SK-N-SH treated with all-trans-retinoic acid at 6 μM for 48 hours (cell line): ENCODE measurements at regions not wholly inside any gene's neighbourhood (a gene's known extent, or its start where the extent isn't known, plus 50 kb on each side); places are given as distances from the start of the nearest gene placed in this dataset.

Source experiments
- ARNTL ChIP-seq: fragments of 450-650 bp; formaldehyde crosslinking; IDR thresholded peaks from 2 replicates; pipeline ENCODE4 v1.5.0; 2020; ENCODE audit warnings: low read depth, mild to moderate bottlenecking, moderate library complexity, borderline replicate concordance
- CSDC2 ChIP-seq: fragments of 250-450 bp; sonication (Bioruptor Pico); IDR thresholded peaks from 2 replicates; pipeline ENCODE4 v1.5.0; 2020; ENCODE audit warnings: mild to moderate bottlenecking, moderate library complexity
- GLIS3 ChIP-seq: fragments of 250-450 bp; sonication (Bioruptor Pico); IDR thresholded peaks from 2 replicates; pipeline ENCODE4 v1.5.0; 2020; ENCODE audit warnings: mild to moderate bottlenecking, moderate library complexity
- RARB ChIP-seq: fragments of 250-450 bp; sonication (Bioruptor Pico); IDR thresholded peaks from 2 replicates; pipeline ENCODE4 v1.8.0; 2021; ENCODE audit warnings: mild to moderate bottlenecking, moderate library complexity
- SNAI2 ChIP-seq: fragments of 250-450 bp; sonication (Bioruptor Pico); IDR thresholded peaks from 2 replicates; pipeline ENCODE4 v1.5.0; 2020; ENCODE audit warnings: mild to moderate bottlenecking, moderate library complexity
- ZFP3 ChIP-seq: fragments of 250-450 bp; sonication (Bioruptor Pico); IDR thresholded peaks from 2 replicates; pipeline ENCODE4 v1.5.0; 2020; ENCODE audit warnings: mild to moderate bottlenecking, moderate library complexity
- TF ChIP-seq, protein P1 (sequence below): fragments of 250-450 bp; sonication (Bioruptor Pico); IDR thresholded peaks from 2 replicates; pipeline ENCODE4 v1.5.1; 2021; ENCODE audit warnings: mild to moderate bottlenecking, moderate library complexity
- TF ChIP-seq, protein P2 (sequence below): fragments of 250-450 bp; sonication (Bioruptor Pico); IDR thresholded peaks from 2 replicates; pipeline ENCODE4 v1.8.0; 2020; ENCODE audit warnings: mild to moderate bottlenecking, moderate library complexity, borderline replicate concordance
- TF ChIP-seq, protein P3 (sequence below): fragments of 250-450 bp; sonication (Bioruptor Pico); IDR thresholded peaks from 2 replicates; pipeline ENCODE4 v1.5.0; 2020; ENCODE audit warnings: mild to moderate bottlenecking, moderate library complexity
- TF ChIP-seq, protein P4 (sequence below): fragments of 250-450 bp; sonication (Bioruptor Pico); IDR thresholded peaks from 2 replicates; pipeline ENCODE4 v1.5.1; 2020; ENCODE audit warnings: low read depth, mild to moderate bottlenecking, moderate library complexity
- TF ChIP-seq, protein P5 (sequence below): fragments of 250-450 bp; sonication (Bioruptor Pico); IDR thresholded peaks from 2 replicates; pipeline ENCODE4 v1.8.0; 2021; ENCODE audit warnings: low read depth, mild to moderate bottlenecking, moderate library complexity, borderline replicate concordance

DNA sequence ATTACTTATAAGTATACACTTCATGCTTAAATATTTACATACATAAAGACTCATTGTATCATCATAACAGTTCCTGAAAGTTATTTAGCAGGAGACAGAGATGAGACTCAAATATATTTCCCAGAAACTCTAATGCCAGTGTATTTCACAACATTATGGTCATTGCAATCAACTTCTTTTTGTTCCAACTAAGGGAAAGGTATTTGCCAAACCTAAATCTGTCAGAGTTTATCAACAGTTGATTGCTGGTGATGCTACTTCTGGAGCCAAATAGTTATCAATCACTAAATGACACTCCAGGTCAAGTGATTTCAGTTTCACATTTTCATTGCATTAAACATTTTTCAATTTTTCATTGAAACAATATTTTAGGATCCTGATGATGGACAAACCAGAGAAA, 72.1 kb upstream of the AVPR1A start:
- TF ChIP-seq, protein P1, sequence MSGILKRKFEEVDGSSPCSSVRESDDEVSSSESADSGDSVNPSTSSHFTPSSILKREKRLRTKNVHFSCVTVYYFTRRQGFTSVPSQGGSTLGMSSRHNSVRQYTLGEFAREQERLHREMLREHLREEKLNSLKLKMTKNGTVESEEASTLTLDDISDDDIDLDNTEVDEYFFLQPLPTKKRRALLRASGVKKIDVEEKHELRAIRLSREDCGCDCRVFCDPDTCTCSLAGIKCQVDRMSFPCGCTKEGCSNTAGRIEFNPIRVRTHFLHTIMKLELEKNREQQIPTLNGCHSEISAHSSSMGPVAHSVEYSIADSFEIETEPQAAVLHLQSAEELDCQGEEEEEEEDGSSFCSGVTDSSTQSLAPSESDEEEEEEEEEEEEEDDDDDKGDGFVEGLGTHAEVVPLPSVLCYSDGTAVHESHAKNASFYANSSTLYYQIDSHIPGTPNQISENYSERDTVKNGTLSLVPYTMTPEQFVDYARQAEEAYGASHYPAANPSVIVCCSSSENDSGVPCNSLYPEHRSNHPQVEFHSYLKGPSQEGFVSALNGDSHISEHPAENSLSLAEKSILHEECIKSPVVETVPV (CRISPR knock-in tag) = no peak
- no peak for TF ChIP-seq CSDC2 (CRISPR knock-in tag)
- TF ChIP-seq, protein P2, sequence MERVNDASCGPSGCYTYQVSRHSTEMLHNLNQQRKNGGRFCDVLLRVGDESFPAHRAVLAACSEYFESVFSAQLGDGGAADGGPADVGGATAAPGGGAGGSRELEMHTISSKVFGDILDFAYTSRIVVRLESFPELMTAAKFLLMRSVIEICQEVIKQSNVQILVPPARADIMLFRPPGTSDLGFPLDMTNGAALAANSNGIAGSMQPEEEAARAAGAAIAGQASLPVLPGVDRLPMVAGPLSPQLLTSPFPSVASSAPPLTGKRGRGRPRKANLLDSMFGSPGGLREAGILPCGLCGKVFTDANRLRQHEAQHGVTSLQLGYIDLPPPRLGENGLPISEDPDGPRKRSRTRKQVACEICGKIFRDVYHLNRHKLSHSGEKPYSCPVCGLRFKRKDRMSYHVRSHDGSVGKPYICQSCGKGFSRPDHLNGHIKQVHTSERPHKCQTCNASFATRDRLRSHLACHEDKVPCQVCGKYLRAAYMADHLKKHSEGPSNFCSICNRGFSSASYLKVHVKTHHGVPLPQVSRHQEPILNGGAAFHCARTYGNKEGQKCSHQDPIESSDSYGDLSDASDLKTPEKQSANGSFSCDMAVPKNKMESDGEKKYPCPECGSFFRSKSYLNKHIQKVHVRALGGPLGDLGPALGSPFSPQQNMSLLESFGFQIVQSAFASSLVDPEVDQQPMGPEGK (CRISPR knock-in tag) = no peak
- TF ChIP-seq, protein P3, sequence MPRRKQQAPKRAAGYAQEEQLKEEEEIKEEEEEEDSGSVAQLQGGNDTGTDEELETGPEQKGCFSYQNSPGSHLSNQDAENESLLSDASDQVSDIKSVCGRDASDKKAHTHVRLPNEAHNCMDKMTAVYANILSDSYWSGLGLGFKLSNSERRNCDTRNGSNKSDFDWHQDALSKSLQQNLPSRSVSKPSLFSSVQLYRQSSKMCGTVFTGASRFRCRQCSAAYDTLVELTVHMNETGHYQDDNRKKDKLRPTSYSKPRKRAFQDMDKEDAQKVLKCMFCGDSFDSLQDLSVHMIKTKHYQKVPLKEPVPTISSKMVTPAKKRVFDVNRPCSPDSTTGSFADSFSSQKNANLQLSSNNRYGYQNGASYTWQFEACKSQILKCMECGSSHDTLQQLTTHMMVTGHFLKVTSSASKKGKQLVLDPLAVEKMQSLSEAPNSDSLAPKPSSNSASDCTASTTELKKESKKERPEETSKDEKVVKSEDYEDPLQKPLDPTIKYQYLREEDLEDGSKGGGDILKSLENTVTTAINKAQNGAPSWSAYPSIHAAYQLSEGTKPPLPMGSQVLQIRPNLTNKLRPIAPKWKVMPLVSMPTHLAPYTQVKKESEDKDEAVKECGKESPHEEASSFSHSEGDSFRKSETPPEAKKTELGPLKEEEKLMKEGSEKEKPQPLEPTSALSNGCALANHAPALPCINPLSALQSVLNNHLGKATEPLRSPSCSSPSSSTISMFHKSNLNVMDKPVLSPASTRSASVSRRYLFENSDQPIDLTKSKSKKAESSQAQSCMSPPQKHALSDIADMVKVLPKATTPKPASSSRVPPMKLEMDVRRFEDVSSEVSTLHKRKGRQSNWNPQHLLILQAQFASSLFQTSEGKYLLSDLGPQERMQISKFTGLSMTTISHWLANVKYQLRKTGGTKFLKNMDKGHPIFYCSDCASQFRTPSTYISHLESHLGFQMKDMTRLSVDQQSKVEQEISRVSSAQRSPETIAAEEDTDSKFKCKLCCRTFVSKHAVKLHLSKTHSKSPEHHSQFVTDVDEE = no peak
- no peak for TF ChIP-seq ARNTL
- TF ChIP-seq, protein P4, sequence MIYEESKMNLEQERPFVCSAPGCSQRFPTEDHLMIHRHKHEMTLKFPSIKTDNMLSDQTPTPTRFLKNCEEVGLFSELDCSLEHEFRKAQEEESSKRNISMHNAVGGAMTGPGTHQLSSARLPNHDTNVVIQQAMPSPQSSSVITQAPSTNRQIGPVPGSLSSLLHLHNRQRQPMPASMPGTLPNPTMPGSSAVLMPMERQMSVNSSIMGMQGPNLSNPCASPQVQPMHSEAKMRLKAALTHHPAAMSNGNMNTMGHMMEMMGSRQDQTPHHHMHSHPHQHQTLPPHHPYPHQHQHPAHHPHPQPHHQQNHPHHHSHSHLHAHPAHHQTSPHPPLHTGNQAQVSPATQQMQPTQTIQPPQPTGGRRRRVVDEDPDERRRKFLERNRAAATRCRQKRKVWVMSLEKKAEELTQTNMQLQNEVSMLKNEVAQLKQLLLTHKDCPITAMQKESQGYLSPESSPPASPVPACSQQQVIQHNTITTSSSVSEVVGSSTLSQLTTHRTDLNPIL (CRISPR knock-in tag) = no peak
- no peak for TF ChIP-seq ZFP3 (CRISPR knock-in tag)
- no peak for TF ChIP-seq RARB (CRISPR knock-in tag)
- TF ChIP-seq SNAI2 = no peak
- TF ChIP-seq GLIS3 = no peak
- TF ChIP-seq, protein P5, sequence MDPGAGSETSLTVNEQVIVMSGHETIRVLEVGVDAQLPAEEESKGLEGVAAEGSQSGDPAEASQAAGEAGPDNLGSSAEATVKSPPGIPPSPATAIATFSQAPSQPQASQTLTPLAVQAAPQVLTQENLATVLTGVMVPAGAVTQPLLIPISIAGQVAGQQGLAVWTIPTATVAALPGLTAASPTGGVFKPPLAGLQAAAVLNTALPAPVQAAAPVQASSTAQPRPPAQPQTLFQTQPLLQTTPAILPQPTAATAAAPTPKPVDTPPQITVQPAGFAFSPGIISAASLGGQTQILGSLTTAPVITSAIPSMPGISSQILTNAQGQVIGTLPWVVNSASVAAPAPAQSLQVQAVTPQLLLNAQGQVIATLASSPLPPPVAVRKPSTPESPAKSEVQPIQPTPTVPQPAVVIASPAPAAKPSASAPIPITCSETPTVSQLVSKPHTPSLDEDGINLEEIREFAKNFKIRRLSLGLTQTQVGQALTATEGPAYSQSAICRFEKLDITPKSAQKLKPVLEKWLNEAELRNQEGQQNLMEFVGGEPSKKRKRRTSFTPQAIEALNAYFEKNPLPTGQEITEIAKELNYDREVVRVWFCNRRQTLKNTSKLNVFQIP (CRISPR knock-in tag) = no peak
